HG03457 (cell line): ENCODE measurements at regions not wholly inside any gene's neighbourhood (a gene's known extent, or its start where the extent isn't known, plus 50 kb on each side); places are given as distances from the start of the nearest gene placed in this dataset.

Experiments used
- ATAC-seq: cut with Tn5 transposase; IDR thresholded peaks from one replicate; pipeline ENCODE4 v1.9.1; 2021; ENCODE audit warnings: moderate number of reproducible peaks; ENCODE audit not compliant: unreplicated experiment

DNA sequence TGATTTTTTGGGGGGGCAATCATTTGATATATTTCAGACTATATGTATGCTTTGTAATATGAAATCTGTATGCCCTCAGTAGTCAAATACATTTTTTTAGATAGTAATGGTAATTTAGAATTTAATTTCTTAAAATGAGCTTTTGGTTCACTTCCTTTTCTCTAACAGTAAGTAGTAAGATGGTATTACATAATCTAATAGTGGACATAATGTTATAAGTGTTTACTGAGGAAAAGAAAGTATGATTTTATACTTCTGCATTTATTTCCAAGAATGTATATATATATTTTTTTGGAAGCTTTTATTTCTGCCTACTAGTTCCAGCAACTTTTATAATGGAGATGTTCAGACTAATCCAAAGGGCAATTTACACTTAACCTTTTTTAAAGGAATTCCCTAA lies 1450.7 kb upstream of the TENM3 start:
- ATAC-seq = no peak

DNA sequence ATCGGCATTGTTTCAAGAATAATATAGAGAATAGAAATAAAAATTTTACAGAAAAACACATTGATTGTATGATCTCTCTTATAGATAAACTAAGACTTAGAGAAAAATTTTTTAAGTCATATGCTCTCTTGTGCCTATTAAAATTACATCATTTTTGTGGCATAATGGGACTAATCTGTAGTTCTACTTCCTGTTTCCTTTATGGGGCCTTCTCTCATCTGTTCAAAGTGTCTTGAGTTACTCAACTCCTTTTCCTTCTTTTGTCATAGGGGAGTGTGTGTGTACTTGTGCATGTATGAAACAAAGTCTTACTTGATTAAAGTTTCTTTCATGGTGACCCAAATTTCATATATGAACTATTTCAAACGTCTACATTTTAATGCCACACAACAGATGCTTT lies 1448.9 kb upstream of the TENM3 start:
- no peak for ATAC-seq

DNA sequence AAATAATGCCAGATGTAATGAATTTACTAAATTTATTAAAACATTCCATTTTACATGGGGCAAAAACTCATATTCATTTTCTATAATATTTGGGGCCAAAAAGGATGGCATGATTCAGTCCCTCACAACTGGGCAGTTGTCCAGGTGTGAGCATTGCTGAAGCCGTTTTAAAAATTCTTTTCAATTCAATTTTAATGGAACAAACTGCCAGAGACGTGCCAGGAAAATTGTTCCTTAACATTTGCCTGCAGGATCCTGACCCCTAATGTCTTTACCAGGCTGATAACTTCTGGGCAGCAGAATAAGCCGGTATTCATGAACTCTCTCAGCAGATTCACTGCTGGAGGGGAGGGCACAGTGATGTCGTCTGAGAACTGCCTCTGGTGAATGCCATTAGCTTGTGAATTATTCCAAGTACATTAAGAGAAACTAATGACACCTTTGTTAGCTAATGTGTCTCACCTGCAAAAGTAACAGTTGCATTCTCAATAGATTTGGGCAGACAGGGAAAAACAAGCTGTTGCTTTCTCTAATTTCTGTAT lies 1445.1 kb upstream of the TENM3 start:
- no peak for ATAC-seq

DNA sequence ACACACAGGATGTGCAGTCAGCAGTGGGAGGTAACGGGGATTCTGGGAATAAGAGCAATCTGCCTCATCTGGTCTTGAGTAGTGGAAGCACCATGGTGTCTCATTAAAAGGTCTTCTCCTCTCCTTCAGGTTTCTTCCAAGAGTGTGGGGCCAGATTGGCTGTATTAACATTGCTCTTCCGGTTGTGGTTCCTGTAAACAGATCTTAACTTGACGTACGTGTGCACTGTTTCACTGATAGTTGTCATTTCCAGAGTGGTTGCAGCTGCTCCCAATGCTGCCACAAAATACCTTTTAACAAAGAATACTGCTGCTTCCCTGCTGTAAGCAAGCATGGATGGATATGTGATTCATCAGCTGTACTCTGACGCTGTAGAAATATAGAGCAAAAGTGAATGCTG lies 1443.4 kb upstream of the TENM3 start:
- no peak for ATAC-seq

DNA sequence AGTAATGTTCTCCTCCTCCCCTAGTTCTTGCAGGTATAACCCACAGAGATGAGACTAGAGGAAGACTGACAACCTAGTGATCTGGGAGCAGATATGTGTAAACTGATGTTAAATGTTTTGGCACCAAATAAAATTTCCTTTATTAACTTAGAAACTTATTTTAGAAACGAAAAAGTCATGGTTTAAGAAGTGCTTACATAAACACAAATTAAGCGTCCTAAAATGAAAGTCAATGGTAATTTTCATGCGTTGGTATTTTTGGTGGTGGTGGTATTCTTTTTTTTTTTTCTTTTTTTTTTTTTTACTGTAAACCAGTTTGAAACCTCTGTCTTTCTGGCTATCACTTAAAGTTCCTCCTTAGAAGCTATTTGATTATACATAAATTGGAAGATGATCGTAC lies 1438.1 kb upstream of the TENM3 start:
- no peak for ATAC-seq

DNA sequence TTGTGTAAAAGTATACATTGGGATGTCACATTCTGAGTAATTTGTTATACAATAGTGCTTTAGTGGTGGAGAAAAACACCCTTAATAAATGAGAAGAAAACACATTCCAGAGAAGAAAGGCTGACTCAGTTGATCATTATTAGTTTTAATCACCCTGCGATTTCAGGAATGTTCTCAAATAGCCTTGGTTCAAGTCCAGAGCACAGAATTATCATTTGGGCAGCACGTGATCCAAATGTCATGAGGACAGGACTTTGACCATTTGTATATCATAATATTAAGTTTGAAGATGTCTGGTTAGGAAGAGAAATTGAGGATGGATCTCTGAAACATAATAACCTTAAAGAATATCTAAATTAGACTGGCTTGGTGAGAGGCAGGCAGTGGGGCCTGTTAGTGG lies 1434.3 kb upstream of the TENM3 start:
- no peak for ATAC-seq

DNA sequence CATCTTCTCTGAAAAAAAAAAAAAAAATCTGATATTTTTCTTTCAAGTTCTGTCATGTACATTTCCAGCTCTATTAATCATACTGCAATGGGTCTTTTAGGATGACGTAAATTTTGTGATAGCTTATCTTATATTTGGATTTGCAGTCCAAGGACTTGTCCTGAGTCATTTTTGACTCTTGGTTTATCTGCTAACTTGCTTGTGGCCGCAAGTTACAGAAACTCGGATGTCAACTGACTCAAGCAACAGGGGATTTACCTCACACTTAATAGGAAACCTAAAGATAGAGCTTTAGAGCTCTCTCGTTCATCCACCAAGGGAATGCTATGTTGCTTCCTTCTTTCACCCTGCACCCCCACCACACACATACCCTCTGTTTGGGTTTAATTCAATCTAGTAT lies 1433.8 kb upstream of the TENM3 start:
- ATAC-seq = no peak

DNA sequence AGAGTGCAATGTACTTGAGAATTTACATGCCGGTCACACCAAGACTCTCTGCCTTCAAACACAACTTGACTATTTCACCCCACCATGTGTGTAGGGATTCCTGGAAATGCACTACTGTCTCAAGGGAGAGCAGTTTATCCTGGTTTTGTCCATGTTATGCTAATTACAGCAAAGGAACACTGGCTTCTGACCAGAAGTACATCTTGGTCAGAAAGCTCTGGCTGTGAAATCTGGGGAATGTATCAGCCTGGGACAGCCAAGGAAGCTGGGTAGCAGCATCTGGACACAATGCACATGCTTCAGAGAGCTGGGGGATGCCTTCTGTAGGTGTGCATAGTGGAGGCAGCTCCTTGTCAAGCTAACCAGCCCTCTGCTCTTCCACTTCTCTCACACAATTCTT lies 1432.6 kb upstream of the TENM3 start:
- ATAC-seq = no peak

DNA sequence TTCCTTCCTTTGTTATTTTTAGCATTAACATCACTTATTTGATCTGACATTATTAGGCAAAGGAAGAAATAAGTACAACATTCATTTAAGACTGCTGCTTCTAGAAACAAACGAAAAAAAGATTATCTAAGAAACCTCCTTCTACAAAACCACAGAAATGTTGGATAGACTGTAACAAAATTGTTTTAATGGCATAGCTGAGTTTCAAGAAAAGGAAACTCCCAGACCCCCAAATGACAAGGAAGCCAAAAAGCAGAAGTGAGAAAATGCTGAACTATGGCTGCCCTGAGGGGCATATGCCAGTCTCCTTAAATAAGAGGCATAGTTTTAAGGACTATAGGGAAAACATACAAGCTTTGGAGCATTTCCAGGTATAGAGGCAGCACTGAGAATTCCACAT lies 1431.6 kb upstream of the TENM3 start:
- ATAC-seq = no peak

DNA sequence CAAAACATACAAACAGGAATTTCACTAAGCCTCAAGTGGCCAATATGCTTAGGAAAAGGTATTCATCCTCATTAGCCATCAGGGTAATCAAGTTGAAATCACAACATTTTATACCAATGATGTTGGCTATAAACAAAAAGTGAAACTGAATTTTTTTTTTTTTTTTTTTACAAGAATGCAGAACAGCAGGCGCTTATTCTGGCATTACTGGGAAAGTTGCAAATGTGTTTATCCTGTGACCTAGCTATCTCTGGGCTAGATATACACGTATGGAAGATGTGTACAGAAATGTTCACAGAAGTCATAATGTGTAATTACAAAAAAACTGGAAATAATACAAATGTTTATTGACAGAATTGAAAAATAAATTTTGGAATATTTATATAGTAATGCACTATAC lies 1430.4 kb upstream of the TENM3 start:
- no peak for ATAC-seq

DNA sequence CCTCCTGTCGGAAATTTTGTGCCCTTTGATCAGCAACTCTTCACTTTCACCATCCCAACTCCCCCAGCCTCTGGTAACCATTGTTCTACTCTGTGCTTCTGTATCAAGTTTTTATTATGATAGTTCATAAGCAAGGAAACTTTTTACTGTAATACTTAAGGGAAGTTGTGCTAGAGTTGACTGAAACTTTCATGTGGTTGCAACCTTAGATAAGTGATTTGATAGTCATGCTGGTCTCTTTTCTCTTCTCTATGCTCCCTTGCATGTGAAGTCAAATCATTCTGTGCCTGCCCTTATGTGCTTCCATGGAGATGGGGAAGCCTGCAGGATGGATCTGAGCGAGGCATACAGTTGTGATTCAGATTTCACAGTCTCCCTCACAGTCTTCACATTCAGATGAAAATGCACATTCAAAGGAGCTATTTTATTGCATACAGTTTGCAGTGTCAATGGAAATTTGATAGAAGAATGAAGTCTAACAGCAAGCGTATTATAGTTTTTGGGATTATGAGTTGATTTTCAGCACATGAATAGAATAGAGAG lies 1428.3 kb upstream of the TENM3 start:
- ATAC-seq = no peak

DNA sequence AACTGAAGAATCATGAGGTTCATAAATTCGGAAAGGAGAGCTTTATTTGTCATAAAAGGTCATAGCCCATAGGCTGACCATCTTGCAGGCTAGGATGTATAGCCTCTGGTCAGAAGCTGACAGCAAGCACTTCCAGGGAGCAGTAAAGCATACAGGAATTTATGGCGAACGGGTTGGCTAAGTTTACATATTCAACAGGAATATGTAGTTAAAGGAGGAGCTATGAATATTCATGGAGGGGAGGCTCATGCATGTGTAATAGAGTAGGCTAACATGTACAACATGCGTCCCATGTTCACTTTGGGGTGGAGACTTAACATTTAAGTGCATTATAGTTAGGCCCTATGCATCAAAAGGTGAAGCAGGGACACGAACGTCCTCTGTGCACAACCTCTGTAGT lies 1425.7 kb upstream of the TENM3 start:
- ATAC-seq = no peak

DNA sequence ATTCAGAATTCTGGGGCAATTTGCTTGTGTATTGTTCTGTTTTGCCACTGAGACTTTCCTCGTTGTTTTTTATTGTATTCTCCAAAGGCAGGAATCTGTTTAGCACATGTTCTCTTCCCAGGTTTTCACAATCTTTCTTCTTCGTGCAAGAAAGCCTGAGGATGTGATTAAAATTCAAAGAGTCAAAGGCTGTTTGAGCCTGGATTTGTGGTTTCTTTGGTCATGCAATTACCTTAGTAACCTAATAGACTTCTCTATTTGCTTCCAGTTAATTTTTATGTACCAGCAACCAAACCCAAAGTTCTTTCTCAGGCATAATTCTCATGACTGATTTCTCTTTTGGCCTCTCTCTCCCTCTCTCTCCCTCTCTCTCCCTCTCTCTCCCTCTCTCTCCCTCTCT lies 1420.1 kb upstream of the TENM3 start:
- no peak for ATAC-seq

DNA sequence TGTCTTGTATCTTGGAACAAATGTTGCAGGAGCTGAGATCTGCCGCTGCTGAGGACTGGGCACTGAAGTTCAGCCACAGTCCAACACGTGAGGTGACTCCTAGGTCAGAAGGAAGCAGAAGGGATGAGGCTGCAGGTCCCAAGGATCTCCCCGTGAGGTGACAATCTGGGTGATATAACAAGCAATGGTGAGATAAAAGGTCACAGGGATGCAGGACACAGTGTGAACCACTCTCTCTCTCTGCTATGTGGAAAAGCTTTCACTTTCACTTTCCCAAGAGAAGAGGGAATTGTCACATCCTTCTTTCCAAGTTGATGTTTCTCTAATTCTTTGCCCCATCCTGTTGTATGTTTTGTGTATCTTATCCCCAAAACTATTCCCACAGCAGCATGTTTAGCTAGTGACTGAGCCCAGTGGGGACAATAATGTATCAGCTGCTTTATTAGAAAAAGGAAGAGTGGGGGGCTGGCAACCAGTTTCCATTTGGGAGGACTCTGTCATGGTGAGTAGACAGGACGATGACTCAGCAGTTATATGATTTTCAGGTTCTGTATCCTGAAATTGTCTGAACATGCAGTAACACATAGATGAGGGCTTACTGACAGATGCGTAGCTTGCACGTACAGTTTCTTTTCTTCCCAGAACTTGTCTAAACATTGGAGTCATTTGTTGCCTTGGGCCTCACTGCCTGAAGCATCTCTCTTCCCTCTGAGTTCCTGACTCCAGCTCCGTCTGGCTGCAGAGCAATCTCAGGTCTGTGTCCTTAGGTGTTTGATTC lies 1415.8 kb upstream of the TENM3 start:
- ATAC-seq = no peak

DNA sequence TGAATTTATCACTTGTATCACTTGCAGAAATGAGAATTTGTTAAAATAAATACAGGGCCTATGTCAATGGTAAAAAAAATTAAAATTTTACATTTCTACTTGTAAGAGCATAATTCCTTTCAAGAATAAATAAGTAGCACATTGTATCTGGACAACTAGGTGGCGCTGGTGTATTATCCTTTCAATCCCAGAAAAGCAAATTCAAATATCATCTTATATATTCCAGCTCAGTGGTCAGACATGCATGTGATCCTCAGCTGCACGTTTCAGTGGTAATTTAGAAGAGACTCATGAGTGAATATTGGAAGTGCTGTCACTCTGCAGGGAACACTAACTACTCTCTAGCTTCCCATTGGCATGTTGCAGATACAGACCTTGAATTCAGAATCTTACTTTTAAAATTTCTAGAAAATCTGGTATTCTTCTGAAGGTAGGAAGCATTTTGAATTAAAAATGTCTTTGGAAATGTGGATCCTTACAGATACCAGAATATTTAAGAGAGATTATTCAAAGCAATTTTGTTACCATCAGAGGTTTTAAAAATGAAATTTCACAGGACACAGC lies 1414.7 kb upstream of the TENM3 start:
- ATAC-seq = no peak

DNA sequence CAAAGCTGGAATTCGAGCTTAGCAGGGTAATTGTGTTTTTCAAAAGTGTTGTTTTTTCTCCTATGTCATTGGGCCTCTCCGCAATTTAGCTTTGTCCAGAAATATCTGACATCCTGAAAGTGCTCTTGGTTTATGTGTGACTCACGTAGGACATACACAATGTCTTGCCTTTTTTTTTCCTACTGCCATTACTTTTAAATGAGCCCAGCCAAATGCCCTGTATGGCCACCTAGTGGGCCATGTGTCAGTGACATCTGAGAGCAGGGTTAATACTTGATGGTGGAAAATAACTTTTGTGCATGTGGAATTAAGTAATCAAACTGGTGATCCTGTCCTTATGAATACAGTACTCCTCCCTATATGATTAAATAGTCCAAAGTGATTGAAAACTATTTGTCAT lies 1411.1 kb upstream of the TENM3 start:
- no peak for ATAC-seq

DNA sequence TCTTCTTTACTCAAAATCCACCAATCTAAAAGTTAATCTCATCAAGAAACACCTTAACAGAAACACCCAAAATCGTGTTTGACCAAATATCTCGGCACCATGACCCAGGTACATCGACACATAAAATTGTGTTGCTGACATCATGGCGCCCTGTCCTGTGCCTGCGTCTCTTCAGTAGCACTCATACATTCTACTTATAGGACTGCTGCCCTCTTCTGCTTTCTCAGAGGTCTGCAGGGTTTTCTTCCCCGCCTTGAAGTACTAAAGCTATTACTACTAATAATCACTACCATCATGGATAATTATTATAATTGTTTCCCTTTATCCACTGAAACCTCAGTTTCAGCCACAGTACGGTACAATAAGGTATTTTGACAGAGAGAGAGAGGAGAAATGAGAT lies 1403.1 kb upstream of the TENM3 start:
- ATAC-seq = no peak

DNA sequence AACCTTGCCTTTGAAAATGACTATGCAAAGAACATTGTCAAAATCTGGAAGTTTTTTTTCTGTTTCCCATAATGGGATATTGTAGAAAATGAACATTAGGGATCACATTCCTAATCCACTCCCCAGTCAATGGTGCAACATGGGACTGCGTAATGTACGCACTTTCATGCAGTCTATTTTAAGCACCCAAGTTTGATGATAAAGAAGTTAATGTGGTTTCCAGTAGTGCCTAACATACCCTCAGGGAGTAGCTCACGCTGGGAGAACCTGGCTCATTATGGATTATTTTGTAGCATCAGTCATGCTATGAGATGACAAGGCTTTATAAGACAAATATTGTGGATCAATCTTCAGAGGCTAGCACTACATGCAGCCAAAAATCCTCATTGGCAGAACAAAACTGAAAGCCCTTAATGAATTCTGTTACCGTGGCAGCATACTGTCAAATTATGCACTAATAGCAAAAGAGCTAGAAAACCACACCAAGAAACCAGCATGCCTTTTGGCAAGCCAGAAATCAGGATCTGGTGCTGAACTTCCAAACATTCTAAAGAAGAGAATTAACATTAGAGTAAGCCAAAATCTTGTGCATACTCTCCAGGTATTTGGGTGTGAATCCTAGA lies 1392.8 kb upstream of the TENM3 start:
- no peak for ATAC-seq

DNA sequence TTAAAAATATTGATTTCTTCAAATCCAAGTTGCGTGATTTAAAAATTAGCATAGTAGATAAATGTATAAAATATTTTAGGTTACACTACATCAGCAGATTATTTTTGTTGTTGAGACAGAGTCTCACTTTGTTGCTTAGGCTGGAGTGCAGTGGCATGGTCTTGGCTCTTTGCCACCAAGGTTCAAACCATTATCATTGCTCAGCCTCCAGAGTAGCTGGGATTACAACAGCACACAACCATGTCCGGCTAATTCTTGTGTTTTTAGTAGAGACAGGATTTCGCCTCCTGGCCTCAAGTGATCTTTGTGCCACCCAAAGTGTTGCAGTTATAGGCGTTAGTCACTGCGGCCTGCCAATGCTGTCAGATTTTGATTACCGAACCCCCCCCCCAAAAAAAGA lies 1390.5 kb upstream of the TENM3 start:
- no peak for ATAC-seq

DNA sequence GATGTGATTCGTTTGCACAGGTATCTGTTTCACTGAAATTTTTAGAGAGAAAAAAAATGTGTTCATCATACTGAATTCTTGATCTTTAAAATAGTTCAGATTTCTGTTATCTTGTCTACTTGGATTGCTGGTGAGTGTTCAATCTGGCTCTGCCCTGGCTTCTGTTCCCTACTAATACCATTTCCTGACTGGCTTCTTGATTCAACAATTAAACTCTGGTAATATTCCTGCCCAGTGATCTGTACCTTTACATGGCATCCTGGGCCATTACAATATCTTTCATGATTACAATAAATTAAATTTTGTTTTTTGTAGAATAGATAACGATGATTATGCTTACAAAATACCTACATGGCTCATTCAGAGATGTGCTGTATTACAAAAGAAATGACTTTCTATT lies 1388.0 kb upstream of the TENM3 start:
- ATAC-seq = no peak

DNA sequence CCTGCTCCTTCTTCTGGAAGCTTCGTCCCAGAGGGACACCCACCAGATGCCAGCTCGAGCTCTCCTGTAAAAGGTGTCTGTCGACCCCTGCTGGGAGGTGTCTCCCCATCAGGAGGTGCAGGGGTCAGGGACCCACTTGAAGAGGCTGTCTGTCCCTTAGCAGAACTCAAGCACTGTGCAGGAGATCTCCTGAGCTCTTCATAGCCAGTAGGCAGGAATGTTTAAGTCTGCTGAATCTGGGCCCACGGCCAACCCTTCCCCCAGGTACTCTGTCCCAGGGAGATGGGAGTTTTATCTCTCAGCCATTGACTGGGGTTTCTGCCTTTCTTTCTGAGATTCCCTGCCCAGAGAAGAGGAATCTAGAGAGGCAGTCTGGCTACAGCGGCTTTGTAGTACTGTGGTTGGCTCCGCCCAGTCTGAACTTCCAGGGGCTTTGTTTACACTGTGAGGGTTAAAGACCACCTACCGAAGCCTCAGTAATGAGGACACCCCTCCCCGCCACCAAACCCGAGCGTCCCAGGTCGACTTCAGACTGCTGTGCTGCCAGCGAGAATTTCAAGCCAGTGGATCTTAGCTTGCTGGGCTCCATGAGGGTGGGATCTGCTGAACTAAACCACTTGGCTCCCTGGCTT lies 1383.0 kb upstream of the TENM3 start:
- ATAC-seq = no peak

DNA sequence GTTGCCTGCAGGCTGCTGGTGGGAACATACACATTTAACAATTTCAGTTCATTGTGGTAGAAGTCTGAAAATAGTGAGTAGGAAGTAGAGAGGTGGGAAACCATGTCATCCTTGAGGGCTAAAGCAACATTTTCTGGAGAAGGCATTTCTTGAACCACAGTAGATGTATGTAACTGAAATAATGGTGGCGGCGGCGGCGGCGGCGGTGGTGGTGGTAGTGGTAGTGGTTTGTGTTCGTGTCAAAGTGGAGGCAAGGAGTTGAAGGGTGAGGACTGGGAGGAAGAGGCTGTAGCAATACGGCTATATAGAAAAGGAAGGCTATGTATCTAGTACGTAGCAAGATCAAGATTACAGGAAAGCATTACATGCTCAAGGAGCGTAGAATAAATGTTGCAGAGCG lies 1381.6 kb upstream of the TENM3 start:
- no peak for ATAC-seq
